Lung (tissue), 11 donors: ENCODE measurements at regions not wholly inside any gene's neighbourhood (a gene's known extent, or its start where the extent isn't known, plus 50 kb on each side); places are given as distances from the start of the nearest gene placed in this dataset.

Experiments
- ATAC-seq: fragments of 200-7000 bp; cut with Tn5 transposase; one replicate; pipeline ENCODE4 v1.9.1; 2020; ENCODE audit warnings: moderate number of reproducible peaks; ENCODE audit not compliant: insufficient read depth, low FRiP score
- DNase-seq, 3 donors: peaks; one replicate each; pipeline ENCODE4 v3.0.0-alpha.2; 2013 to 2017
- H3K27ac ChIP-seq, 2 donors: one replicate each; pipeline ENCODE4 v1.5.1; 2013; ENCODE audit warnings: mild to moderate bottlenecking in 2 of 2, moderate library complexity in 2 of 2, control low read depth in 1 of 2, inconsistent platforms in 1 of 2, low read depth in 1 of 2, low read length in 1 of 2
- H3K27me3 ChIP-seq, 3 donors: one replicate each; pipeline ENCODE4 v1.5.1; 2013; ENCODE audit warnings: low read length in 2 of 3; ENCODE audit not compliant: control insufficient read depth in 3 of 3, insufficient read depth in 3 of 3
- H3K36me3 ChIP-seq, 4 donors: one replicate each; pipeline ENCODE4 v1.5.1; 2013; ENCODE audit warnings: low read length in 4 of 4, mild to moderate bottlenecking in 1 of 4, moderate library complexity in 1 of 4; ENCODE audit not compliant: control insufficient read depth in 4 of 4, insufficient read depth in 4 of 4
- H3K4me1 ChIP-seq, 5 donors: one replicate each; pipeline ENCODE4 v1.5.1; 2013; ENCODE audit warnings: low read length in 5 of 5, mild to moderate bottlenecking in 2 of 5, moderate library complexity in 1 of 5; ENCODE audit not compliant: control insufficient read depth in 5 of 5, insufficient read depth in 5 of 5
- H3K4me3 ChIP-seq: one replicate; pipeline ENCODE4 v1.5.1; 2013; ENCODE audit warnings: mild to moderate bottlenecking, control low read depth, moderate library complexity
- H3K9ac ChIP-seq, 2 donors: one replicate each; pipeline ENCODE4 v1.5.1; 2013; ENCODE audit warnings: low read length in 2 of 2, control low read depth in 1 of 2; ENCODE audit not compliant: insufficient read depth in 1 of 2
- H3K9me3 ChIP-seq, 4 donors: one replicate each; pipeline ENCODE4 v1.5.1; 2013; ENCODE audit warnings: low read length in 3 of 4, mild to moderate bottlenecking in 1 of 4, moderate library complexity in 1 of 4; ENCODE audit not compliant: control insufficient read depth in 4 of 4, insufficient read depth in 3 of 4
- WGBS, 2 donors: extraction: QIAGEN DNeasy Blood & Tissue Kit; methylation state at CpG; one replicate each; pipeline ENCODE4 v1.1.7; 2013; 5-methylcytosine and 5-hydroxymethylcytosine counted together
- TF ChIP-seq, protein P1 (sequence below): IDR thresholded peaks from 2 replicates; pipeline ENCODE4 v1.5.1; 2012; ENCODE audit warnings: mild to moderate bottlenecking; ENCODE audit errors: control extremely low read depth, extremely low read depth
- donor health status: control.
- donor health status: control.
- donor health status: Bipolar disorder and iron deficiency.
- donor health status: healthy.
- donor health status: DM: yes; HTN: yes; CAD: no.

- H3K9ac ChIP-seq: no peak overlapping the region
- H3K27ac ChIP-seq: no peak overlapping the region
- H3K27me3 ChIP-seq: no peaks in the 10 kb centered on the region
- ATAC-seq (no peak), DNase-seq (no peak)
- H3K9me3 ChIP-seq: peaks cover 0 to 2% (median 0%) of the 10 kb centered on the region in 4 donors
- no peaks in the 10 kb centered on the region for H3K36me3 ChIP-seq
- TF ChIP-seq, protein P1, sequence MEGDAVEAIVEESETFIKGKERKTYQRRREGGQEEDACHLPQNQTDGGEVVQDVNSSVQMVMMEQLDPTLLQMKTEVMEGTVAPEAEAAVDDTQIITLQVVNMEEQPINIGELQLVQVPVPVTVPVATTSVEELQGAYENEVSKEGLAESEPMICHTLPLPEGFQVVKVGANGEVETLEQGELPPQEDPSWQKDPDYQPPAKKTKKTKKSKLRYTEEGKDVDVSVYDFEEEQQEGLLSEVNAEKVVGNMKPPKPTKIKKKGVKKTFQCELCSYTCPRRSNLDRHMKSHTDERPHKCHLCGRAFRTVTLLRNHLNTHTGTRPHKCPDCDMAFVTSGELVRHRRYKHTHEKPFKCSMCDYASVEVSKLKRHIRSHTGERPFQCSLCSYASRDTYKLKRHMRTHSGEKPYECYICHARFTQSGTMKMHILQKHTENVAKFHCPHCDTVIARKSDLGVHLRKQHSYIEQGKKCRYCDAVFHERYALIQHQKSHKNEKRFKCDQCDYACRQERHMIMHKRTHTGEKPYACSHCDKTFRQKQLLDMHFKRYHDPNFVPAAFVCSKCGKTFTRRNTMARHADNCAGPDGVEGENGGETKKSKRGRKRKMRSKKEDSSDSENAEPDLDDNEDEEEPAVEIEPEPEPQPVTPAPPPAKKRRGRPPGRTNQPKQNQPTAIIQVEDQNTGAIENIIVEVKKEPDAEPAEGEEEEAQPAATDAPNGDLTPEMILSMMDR: no peak
- 87% methylated on average over 5 of the region's 5 CpGs for WGBS, 2 donors
- no peak overlapping the region for H3K4me3 ChIP-seq
- H3K4me1 ChIP-seq: no peaks in the 10 kb centered on the region
These were observed 1802.4 kb downstream of the MRPL39 start for GRCh38 chr21:23804866-23805265.

DNA sequence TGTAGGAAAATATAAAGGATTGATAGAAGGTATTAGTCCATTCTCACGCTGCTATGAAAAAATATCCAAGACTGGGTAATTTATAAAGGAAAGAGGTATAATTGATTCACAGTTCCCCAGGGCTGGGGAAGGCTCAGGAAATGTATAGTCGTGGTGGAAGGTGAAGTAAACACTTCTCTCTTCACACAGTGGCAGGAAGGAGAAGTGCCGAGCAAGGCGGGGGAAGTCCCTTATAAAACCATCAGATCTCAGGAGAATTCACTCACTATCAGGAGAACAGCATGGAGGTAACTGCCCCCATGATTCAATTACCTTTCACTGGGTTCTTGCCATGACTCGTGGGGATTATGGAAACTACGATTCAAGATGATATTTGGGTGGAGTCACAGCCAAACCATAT lies 1806.0 kb downstream of the MRPL39 start:
- Histone ChIP-seq H3K36me3 (no peaks in the 10 kb centered on the region), H3K4me1 (no peaks in the 10 kb centered on the region), H3K4me3 (no peak overlapping the region), H3K27ac (no peak overlapping the region), H3K9me3 (no peaks in the 10 kb centered on the region), H3K9ac (no peak overlapping the region), H3K27me3 (no peaks in the 10 kb centered on the region)
- TF ChIP-seq, protein P1: no peak
- no peak for ATAC-seq
- no peak for DNase-seq
- 56 to 61% methylated on average over 6 of the region's 6 CpGs for WGBS, 2 donors

GRCh38 chr21:23799376-23799775 lies 1807.9 kb downstream of the MRPL39 start:
- Histone ChIP-seq H3K9me3 (no peaks in the 10 kb centered on the region), H3K36me3 (no peaks in the 10 kb centered on the region), H3K27ac (no peak overlapping the region), H3K9ac (no peak overlapping the region), H3K27me3 (no peaks in the 10 kb centered on the region), H3K4me3 (no peak overlapping the region), H3K4me1 (no peaks in the 10 kb centered on the region)
- ATAC-seq (no peak), DNase-seq (no peak)
- TF ChIP-seq, protein P1: no peak
- 83 to 87% methylated on average over 5 of the region's 5 CpGs for WGBS, 2 donors

DNA sequence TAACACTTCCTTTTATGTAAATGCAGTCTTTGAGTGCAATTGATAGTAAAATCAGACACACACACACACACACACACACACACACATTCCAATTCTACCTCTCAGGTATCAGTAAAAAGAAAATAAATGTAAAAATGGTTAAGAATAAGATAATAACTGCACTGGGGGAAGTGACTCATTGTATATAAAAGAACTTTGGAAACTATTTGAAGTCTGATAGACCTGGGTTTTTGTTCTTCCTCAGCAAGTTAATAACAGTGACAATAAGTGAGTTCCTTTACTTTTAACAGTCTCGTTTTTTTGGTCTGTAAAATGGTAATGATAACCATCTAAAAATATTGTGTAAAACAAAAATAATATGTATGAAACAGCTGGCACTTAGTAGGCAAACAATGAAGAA lies 1815.0 kb downstream of the MRPL39 start:
- TF ChIP-seq, protein P1: no peak
- no peak for ATAC-seq

More for the DNA sequence above, 1815.0 kb downstream of the MRPL39 start:
- 34 to 55% methylated on average over 1 of the region's 1 CpG for WGBS, 2 donors
- H3K4me1 ChIP-seq: no peaks in the 10 kb centered on the region
- no peak overlapping the region for H3K4me3 ChIP-seq
- H3K9ac ChIP-seq: no peak overlapping the region
- H3K36me3 ChIP-seq: no peaks in the 10 kb centered on the region
- no peaks in the 10 kb centered on the region for H3K27me3 ChIP-seq
- no peaks in the 10 kb centered on the region for H3K9me3 ChIP-seq
- H3K27ac ChIP-seq: no peak overlapping the region
- DNase-seq: no peak
